GM12878 (cell line): ENCODE measurements at regions not wholly inside any gene's neighbourhood (a gene's known extent, or its start where the extent isn't known, plus 50 kb on each side); places are given as distances from the start of the nearest gene placed in this dataset.

Source experiments
- ATAC-seq: fragments of 200-7000 bp; cut with Tn5 transposase; 3 replicates; pipeline ENCODE4 v1.9.1; 2020; ENCODE audit warnings: mild to moderate bottlenecking, moderate library complexity
- BruUV-seq: library from RNA; stranded (reverse); fragments of 400-500 nt; replicated peaks from 2 replicates; lab custom pipeline; 2021; lab: Mats Ljungman, UMichigan
- CTCF ChIA-PET: fragments of 300-600 bp; sonication (Branson Sonifier 250); formaldehyde crosslinking; extraction: SDS; loops from one replicate; lab custom pipeline; 2021; ENCODE audit warnings: inconsistent platforms; lab: Yijun Ruan, JAX
- POLR2A ChIA-PET: fragments of 350-600 bp; formaldehyde crosslinking; extraction: SDS; loops from one replicate; lab custom pipeline; 2021; ENCODE audit warnings: inconsistent platforms; lab: Charles Lee
- RAD21 ChIA-PET: fragments of 300-600 bp; sonication (Branson Sonifier 250); formaldehyde crosslinking; loops from one replicate; lab custom pipeline; 2023; ENCODE audit warnings: antibody characterized with exemption; ENCODE audit not compliant: unreplicated experiment; lab: Charles Lee
- SMC1A ChIA-PET: fragments of 300-600 bp; sonication (Branson Sonifier 250); formaldehyde crosslinking; loops from one replicate; lab custom pipeline; 2023; ENCODE audit not compliant: unreplicated experiment, uncharacterized antibody; lab: Charles Lee
- DNase-seq: peaks from one replicate; pipeline ENCODE4 v3.0.0-alpha.2; 2011; ENCODE audit warnings: low read depth, low spot score
- FAIRE-seq: peaks from 3 replicates; lab custom pipeline; 2011; peaks lifted over from hg19 to GRCh38; lab: Jason Lieb, UNC
- H2AFZ ChIP-seq: 2 replicates; pipeline ENCODE4 v1.6.0; 2011; ENCODE audit warnings: low read depth, low read length, control low read depth; ENCODE audit not compliant: control insufficient read depth
- H3K27ac ChIP-seq: 2 replicates; pipeline ENCODE4 v1.5.1; 2011; ENCODE audit warnings: control low read depth; ENCODE audit not compliant: control insufficient read depth, insufficient read depth
- H3K27me3 ChIP-seq, 2 experiments: replicated peaks in 1 of 2; 2 replicates each; pipeline versions ENCODE4 v1.6.0 to v1.6.1; 2011; ENCODE audit warnings: low read length in 1 of 2; ENCODE audit not compliant: control insufficient read depth in 2 of 2, insufficient read depth in 2 of 2
- H3K36me3 ChIP-seq, 2 experiments: 2 replicates each; pipeline ENCODE4 v1.5.1; 2011; ENCODE audit warnings: low read length in 1 of 2; ENCODE audit not compliant: control insufficient read depth in 2 of 2, insufficient read depth in 2 of 2
- H3K4me1 ChIP-seq: 2 replicates; pipeline ENCODE4 v1.6.1; 2011; ENCODE audit warnings: mild to moderate bottlenecking, low read length, moderate library complexity, mixed read lengths; ENCODE audit not compliant: control insufficient read depth, insufficient read depth
- H3K4me2 ChIP-seq: 2 replicates; pipeline ENCODE4 v1.6.0; 2011; ENCODE audit warnings: control low read depth; ENCODE audit not compliant: control insufficient read depth, insufficient read depth
- H3K4me3 ChIP-seq: fragments of 200-600 bp; sonication (generic); 2 replicates; pipeline ENCODE4 v1.5.1; 2016
- H3K79me2 ChIP-seq: 2 replicates; pipeline ENCODE4 v1.6.0; 2011; ENCODE audit warnings: low read length; ENCODE audit not compliant: control insufficient read depth, insufficient read depth
- H3K9ac ChIP-seq: 2 replicates; pipeline ENCODE4 v1.8.0; 2011; ENCODE audit warnings: low read length, control low read depth, mixed read lengths; ENCODE audit not compliant: control insufficient read depth, insufficient read depth
- H3K9me3 ChIP-seq: replicated peaks from 3 replicates; pipeline ENCODE4 v1.5.1; 2011; ENCODE audit warnings: mild to moderate bottlenecking, low read length; ENCODE audit not compliant: control insufficient read depth, insufficient read depth
- H4K20me1 ChIP-seq: 2 replicates; pipeline ENCODE4 v1.6.0; 2011; ENCODE audit not compliant: control insufficient read depth, insufficient read depth
- IRF4 ChIP-seq: IDR thresholded peaks from 2 replicates; pipeline ENCODE4 v1.6.1; 2011; ENCODE audit warnings: low read depth, low read length
- IRF5 ChIP-seq: fragments of 450-650 bp; IDR thresholded peaks from 2 replicates; pipeline ENCODE4 v1.6.1; 2017; ENCODE audit warnings: borderline replicate concordance
- PAX8 ChIP-seq: fragments of 450-650 bp; IDR thresholded peaks from 2 replicates; pipeline ENCODE4 v1.6.1; 2017; ENCODE audit warnings: mild to moderate bottlenecking, moderate library complexity
- POLR2A ChIP-seq: IDR thresholded peaks from 2 replicates; pipeline ENCODE4 v1.6.1; 2011; ENCODE audit warnings: low read depth, mild to moderate bottlenecking, low read length
- WGBS: methylation state at CpG from one replicate; pipeline ENCODE4 v1.1.6; 2016; ENCODE audit warnings: low lambda C conversion rate; ENCODE audit not compliant: insufficient replicate concordance, insufficient coverage; ENCODE audit errors: missing lambda C conversion rate; 5-methylcytosine and 5-hydroxymethylcytosine counted together
- in situ Hi-C: fragments of 300-500 bp; cut with MboI; formaldehyde crosslinking; loops from 9 replicates; pipeline ENCODE4 v1.14.3; 2018; ENCODE audit warnings: mixed read lengths
- intact Hi-C: fragments of 100-400 bp; cut with micrococcal nuclease; formaldehyde crosslinking; loops from one replicate; pipeline ENCODE4 v1.14.2; 2022; ENCODE audit not compliant: unreplicated experiment

GRCh38 chr5:175168882-175169507 is 275.0 kb downstream of the DRD1 start (continued):
- TF ChIP-seq IRF5: no peak
- TF ChIP-seq POLR2A: no peak
- TF ChIP-seq, all 136 proteins: peak for 0

- RAD21 ChIA-PET: no interaction called here
- Histone ChIP-seq H3K9me3 (no peaks in the 10 kb centered on the region), H3K9ac (no peak overlapping the region), H3K4me3 (no peak overlapping the region), H4K20me1 (no peaks in the 10 kb centered on the region), H3K27ac (no peak overlapping the region), H3K4me2 (no peak overlapping the region), H3K4me1 (no peaks in the 10 kb centered on the region), H2AFZ (no peak overlapping the region), H3K79me2 (no peaks in the 10 kb centered on the region), H3K36me3 (no peaks in the 10 kb centered on the region), H3K27me3 (no peaks in the 10 kb centered on the region; a peak in 1 of 4 replicates)
- DNase-seq (no peak), FAIRE-seq (no peak), ATAC-seq (no peak)
- BruUV-seq: no TSS peak
- intact Hi-C loops: no loop called here
- in situ Hi-C loops: no loop called here
- SMC1A ChIA-PET: no interaction called here
- 0% methylated on average over 2 of the region's 2 CpGs for WGBS
- CTCF ChIA-PET: no interaction called here
- POLR2A ChIA-PET: no interaction called here
- TF ChIP-seq IRF4 (no peak), PAX8 (no peak)
These were observed 278.0 kb downstream of the DRD1 start for GRCh38 chr5:175166026-175166425.
